ENCODE measurements at regions not wholly inside any gene's neighbourhood (a gene's known extent, or its start where the extent isn't known, plus 50 kb on each side); places are given as distances from the start of the nearest gene placed in this dataset.

GRCh38 chr2:150375333-150375732 is 112.1 kb downstream of the RND3 start:
- H4K20me1 ChIP-seq (replicated peaks; ENCODE audit: control insufficient read depth, extremely low read depth, insufficient read depth, low read length): no peaks in the 10 kb centered on the region
- H3K4me3 ChIP-seq (replicated peaks in 1 of 3; ENCODE audit: insufficient read depth in 1 of 3, low read depth in 1 of 3, low read length in 3 of 3): no peak overlapping the region
- no peaks in the 10 kb centered on the region for H3K4me1 ChIP-seq (ENCODE audit: control insufficient read depth, extremely low read depth, insufficient read depth, low read length)
- POLR2A ChIA-PET: no interaction called here
- no peaks in the 10 kb centered on the region for H3K9me1 ChIP-seq (replicated peaks; ENCODE audit: control insufficient read depth, extremely low read depth, insufficient read depth, low read length)
- H3K9me3 ChIP-seq (replicated peaks; ENCODE audit: control insufficient read depth, insufficient read depth, low read length): no peaks in the 10 kb centered on the region
- no peaks in the 10 kb centered on the region for H3K36me3 ChIP-seq (ENCODE audit: control insufficient read depth in 2 of 2, extremely low read depth in 1 of 2, insufficient read depth in 2 of 2, low read length in 2 of 2)
- no peak overlapping the region for H2AFZ ChIP-seq (ENCODE audit: low read depth, low read length)
- no peaks in the 10 kb centered on the region for H3K79me2 ChIP-seq (ENCODE audit: control insufficient read depth, insufficient read depth, low read length)
- no peak overlapping the region for H3K9ac ChIP-seq (replicated peaks; ENCODE audit: extremely low read depth, insufficient read depth, low read length)
- no TSS peak for BruUV-seq (replicated peaks)
- TF ChIP-seq JUN (IDR thresholded peaks at IDR 0.05; ENCODE audit: borderline replicate concordance, insufficient read depth, insufficient read length, low read depth) (no peak), POLR2A (IDR thresholded peaks at IDR 0.05; ENCODE audit: low read depth, low read length) (no peak), MAX (IDR thresholded peaks at IDR 0.05; ENCODE audit: insufficient read depth, insufficient read length) (no peak), CTCF (IDR thresholded peaks at IDR 0.05; ENCODE audit: extremely low read depth in 1 of 2, insufficient read depth in 1 of 2, low read depth in 1 of 2, low read length in 2 of 2) (no peak), FOS (IDR thresholded peaks at IDR 0.05; ENCODE audit: borderline replicate concordance, insufficient read depth, low read length) (no peak), MYC (IDR thresholded peaks at IDR 0.05; ENCODE audit: low read depth, low read length) (no peak), EZH2 (IDR thresholded peaks at IDR 0.05; ENCODE audit: borderline replicate concordance, low read depth, low read length, severe bottlenecking) (no peak), POLR2AphosphoS5 (IDR thresholded peaks at IDR 0.05; ENCODE audit: insufficient read depth, low read depth, low read length) (no peak), GATA2 (IDR thresholded peaks at IDR 0.05; ENCODE audit: insufficient read depth, insufficient read length, low read depth, low read length) (no peak)
- intact Hi-C loops (cut with micrococcal nuclease) (no loop called here), dilution Hi-C loops (cut with MboI; ENCODE audit: extremely low pct_ligation_motif_present, low sequenced_read_pairs) (no loop called here)
- H3K4me2 ChIP-seq (ENCODE audit: insufficient read depth, low read length): no peak overlapping the region
- CTCF ChIA-PET: interaction anchor here (1.0 kb wide), 1 partner anchor 576 kb away, joined by 3 read pairs; no protein-coding TSS in a partner anchor
- DNase-seq (ENCODE audit: low read depth, low spot score) (no peak), FAIRE-seq (no peak)
- H3K27ac ChIP-seq (ENCODE audit: insufficient read depth, low read depth, low read length): no peak overlapping the region
- H3K27me3 ChIP-seq (ENCODE audit: control insufficient read depth in 2 of 2, insufficient read depth in 2 of 2, low read length in 2 of 2): no peaks in the 10 kb centered on the region
